GM12873 (cell line): ENCODE measurements at regions not wholly inside any gene's neighbourhood (a gene's known extent, or its start where the extent isn't known, plus 50 kb on each side); places are given as distances from the start of the nearest gene placed in this dataset.
A peak's percentile ranks its signal among the peaks of the same experiment; 100 is the strongest.

ENCODE experiments used
- CTCF ChIP-seq: IDR thresholded peaks from 2 replicates; pipeline ENCODE4 v1.5.1; 2012; ENCODE audit warnings: low read depth, mild to moderate bottlenecking, moderate library complexity, low read length, control low read depth; ENCODE audit not compliant: insufficient read depth; ENCODE audit errors: missing control alignments

GRCh38 chr2:57479981-57480380 lies 566.6 kb upstream of the VRK2 start:
- no peak for TF ChIP-seq CTCF

- no peak for TF ChIP-seq CTCF
Observed at GRCh38 chr2:57488061-57488460, 558.5 kb upstream of the VRK2 start.

DNA sequence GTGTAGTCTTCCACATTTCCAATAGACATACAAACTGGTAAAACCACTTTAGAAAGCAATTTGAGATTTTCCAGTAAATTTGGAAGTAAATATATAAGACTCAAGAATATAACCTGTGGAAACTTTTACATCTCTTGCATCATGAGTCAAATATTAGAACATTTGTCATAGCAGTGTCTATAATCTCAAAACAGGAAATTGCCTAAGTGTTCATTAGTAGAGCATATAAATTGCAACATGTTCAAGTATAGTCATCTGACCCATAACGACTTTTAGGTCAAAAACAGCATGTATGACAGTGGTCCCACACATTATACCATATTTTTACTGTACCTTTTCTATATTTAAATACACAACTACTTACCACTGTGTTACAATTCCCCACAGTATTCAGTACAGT lies 555.9 kb upstream of the VRK2 start:
- TF ChIP-seq CTCF = no peak

DNA sequence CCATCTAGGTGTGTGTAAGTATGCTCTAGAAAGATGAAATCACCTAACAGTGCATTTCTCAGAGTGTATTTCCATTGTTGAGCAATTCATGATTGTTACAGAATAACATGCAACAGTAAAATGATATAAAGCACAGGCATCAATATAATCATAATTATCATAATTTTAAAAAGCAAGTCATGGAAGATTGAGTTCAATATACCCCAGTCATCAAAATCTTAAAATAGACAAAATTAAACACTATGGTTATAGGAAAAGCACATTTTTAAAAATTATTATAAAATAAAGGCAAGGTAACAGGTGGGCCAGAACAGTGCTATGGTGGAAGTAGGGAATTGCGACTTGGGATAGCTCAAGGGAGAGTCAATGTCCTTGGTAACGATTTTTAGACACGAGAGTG lies 555.4 kb upstream of the VRK2 start:
- TF ChIP-seq CTCF = no peak

GRCh38 chr2:57497489-57498096 lies 549.0 kb upstream of the VRK2 start:
- peak; percentile 80 for TF ChIP-seq CTCF

DNA sequence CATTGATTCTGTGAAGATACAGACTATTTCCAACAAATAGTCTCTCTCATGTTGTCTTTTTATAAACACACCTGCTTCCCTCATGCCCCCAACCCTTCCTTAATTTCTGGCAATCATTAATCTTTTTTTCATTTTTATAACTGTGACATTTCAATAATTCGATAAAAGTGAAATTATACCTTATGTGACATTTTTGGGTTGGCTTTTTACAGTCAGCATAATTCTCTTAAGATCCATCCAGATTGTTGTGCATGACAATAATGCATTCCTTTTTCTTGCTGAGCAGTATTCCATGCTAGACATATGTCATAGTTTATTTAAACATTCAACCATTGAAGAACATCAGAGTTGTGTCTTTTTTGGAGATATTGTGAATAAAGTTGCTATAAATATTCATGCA lies 541.8 kb upstream of the VRK2 start:
- TF ChIP-seq CTCF = no peak

GRCh38 chr2:57509189-57509588 lies 537.4 kb upstream of the VRK2 start:
- TF ChIP-seq CTCF = no peak
